PC-9 (cell line): ENCODE measurements at regions not wholly inside any gene's neighbourhood (a gene's known extent, or its start where the extent isn't known, plus 50 kb on each side); places are given as distances from the start of the nearest gene placed in this dataset.

ENCODE experiments used
- BruUV-seq: library from RNA; stranded (reverse); fragments of 400-500 nt; replicated peaks from 2 replicates; lab custom pipeline; 2021; lab: Mats Ljungman, UMichigan
- CTCF ChIA-PET: fragments of 300-600 bp; sonication (Branson Sonifier 250); formaldehyde crosslinking; loops from one replicate; lab custom pipeline; 2022; ENCODE audit warnings: antibody characterized with exemption; lab: Charles Lee
- POLR2A ChIA-PET: fragments of 300-600 bp; sonication (Branson Sonifier 250); formaldehyde crosslinking; loops from one replicate; lab custom pipeline; 2022; ENCODE audit warnings: antibody characterized with exemption; ENCODE audit not compliant: unreplicated experiment; lab: Charles Lee
- DNase-seq, 2 experiments: peaks; one replicate each; pipeline versions ENCODE4 v3.0.0 to v3.0.0-alpha.2; 2015 to 2022; ENCODE audit warnings: mixed read lengths in 1 of 2
- H2AFZ ChIP-seq: fragments of 200-600 bp; sonication (generic); 2 replicates; pipeline ENCODE4 v1.8.1; 2017; ENCODE audit warnings: antibody characterized with exemption
- H3F3A ChIP-seq: fragments of 200-600 bp; sonication (generic); 2 replicates; pipeline ENCODE4 v1.8.1; 2017; ENCODE audit warnings: antibody characterized with exemption, mild to moderate bottlenecking, low read depth; ENCODE audit not compliant: insufficient read depth
- H3K27ac ChIP-seq: fragments of 200-600 bp; sonication (generic); 2 replicates; pipeline ENCODE4 v1.6.1; 2016; ENCODE audit warnings: mixed run types
- H3K27me3 ChIP-seq: fragments of 200-600 bp; sonication (generic); 2 replicates; pipeline ENCODE4 v1.6.1; 2016; ENCODE audit warnings: low read depth, mixed run types; ENCODE audit not compliant: insufficient read depth
- H3K36me3 ChIP-seq: fragments of 200-600 bp; sonication (generic); 2 replicates; pipeline ENCODE4 v1.6.1; 2016; ENCODE audit warnings: low read depth, mixed run types
- H3K4me1 ChIP-seq: fragments of 200-600 bp; sonication (generic); replicated peaks from 2 replicates; pipeline ENCODE4 v1.6.1; 2016; ENCODE audit warnings: mixed run types; ENCODE audit not compliant: insufficient read depth
- H3K4me2 ChIP-seq: fragments of 200-600 bp; sonication (generic); 2 replicates; pipeline ENCODE4 v1.6.1; 2017; ENCODE audit warnings: mixed run types
- H3K4me3 ChIP-seq: fragments of 200-600 bp; sonication (generic); 2 replicates; pipeline ENCODE4 v1.6.1; 2016; ENCODE audit warnings: mixed run types
- H3K79me2 ChIP-seq: fragments of 200-600 bp; sonication (generic); 2 replicates; pipeline ENCODE4 v1.6.1; 2017; ENCODE audit warnings: low read depth, mixed run types
- H3K9me2 ChIP-seq: fragments of 200-600 bp; sonication (generic); 2 replicates; pipeline ENCODE4 v1.8.1; 2017; ENCODE audit warnings: mild to moderate bottlenecking; ENCODE audit not compliant: insufficient read depth
- H3K9me3 ChIP-seq: fragments of 200-600 bp; sonication (generic); 2 replicates; pipeline ENCODE4 v1.8.1; 2016; ENCODE audit warnings: low read depth; ENCODE audit not compliant: insufficient read depth
- H4K20me1 ChIP-seq: fragments of 200-600 bp; sonication (generic); 2 replicates; pipeline ENCODE4 v1.8.1; 2017; ENCODE audit not compliant: insufficient read depth
- EZH2 ChIP-seq: fragments of 200-600 bp; sonication (generic); IDR thresholded peaks from 2 replicates; pipeline ENCODE4 v1.8.0; 2017; ENCODE audit warnings: antibody characterized with exemption, low read depth
- intact Hi-C: fragments of 100-400 bp; cut with micrococcal nuclease; formaldehyde crosslinking; loops from one replicate; pipeline ENCODE4 v1.10.0; 2022; ENCODE audit not compliant: unreplicated experiment
- TF ChIP-seq, protein P1 (sequence below): fragments of 200-600 bp; sonication (generic); conservative IDR thresholded peaks from 2 replicates; pipeline ENCODE4 v1.6.1; 2017; ENCODE audit warnings: mixed run types, antibody characterized with exemption, mild to moderate bottlenecking, moderate library complexity

DNA sequence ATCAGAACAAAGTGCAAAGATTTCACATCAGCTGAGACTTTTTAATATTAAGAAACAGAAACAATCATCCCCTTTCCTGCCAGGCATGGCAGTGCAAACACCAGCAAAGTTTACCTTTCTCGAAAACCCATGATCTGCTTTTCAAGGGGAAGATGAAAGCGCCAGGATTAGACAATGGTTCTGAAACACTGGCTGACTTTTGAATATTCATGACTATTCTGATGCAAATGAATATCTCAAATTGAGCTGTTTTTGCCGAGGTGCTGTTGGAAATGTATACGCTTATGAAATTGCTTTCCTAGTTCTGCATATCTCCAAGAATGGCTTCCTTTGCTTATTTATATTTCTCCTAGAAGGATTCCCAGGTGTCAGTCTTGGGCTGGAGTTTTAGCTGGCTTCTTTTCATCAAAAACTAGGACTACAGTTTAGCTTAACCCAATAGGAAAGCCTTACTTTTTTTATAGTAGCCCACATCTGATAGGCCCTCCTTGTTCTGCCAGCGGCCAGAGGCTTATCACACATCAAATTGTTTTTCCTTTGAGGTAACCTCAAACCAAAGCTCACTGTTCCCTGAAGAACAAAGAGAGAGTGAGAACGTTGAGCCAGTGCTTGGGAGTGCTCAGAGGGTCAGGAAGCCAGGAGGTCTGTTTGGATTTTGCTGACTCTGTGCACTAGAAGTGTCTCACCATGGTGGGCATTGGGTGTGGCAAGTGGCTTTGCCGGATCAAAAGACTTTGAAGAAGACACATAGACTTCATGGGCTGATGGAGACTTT lies 74.0 kb upstream of the PLCL2 start:
- Histone ChIP-seq H3K4me3 (no peak overlapping the region), H4K20me1 (no peaks in the 10 kb centered on the region), H3K4me2 (no peak overlapping the region), H3K4me1 (0 out of 2 replicates have a peak, but pooled peaks cover 3% of the 10 kb centered on the region), H3K27ac (no peak overlapping the region), H3K9me3 (no peaks in the 10 kb centered on the region), H3F3A (no peaks in the 10 kb centered on the region), H3K9me2 (no peaks in the 10 kb centered on the region), H2AFZ (no peak overlapping the region), H3K36me3 (no peaks in the 10 kb centered on the region), H3K79me2 (no peaks in the 10 kb centered on the region), H3K27me3 (no peaks in the 10 kb centered on the region)
- no peak for TF ChIP-seq EZH2
- TF ChIP-seq, protein P1, sequence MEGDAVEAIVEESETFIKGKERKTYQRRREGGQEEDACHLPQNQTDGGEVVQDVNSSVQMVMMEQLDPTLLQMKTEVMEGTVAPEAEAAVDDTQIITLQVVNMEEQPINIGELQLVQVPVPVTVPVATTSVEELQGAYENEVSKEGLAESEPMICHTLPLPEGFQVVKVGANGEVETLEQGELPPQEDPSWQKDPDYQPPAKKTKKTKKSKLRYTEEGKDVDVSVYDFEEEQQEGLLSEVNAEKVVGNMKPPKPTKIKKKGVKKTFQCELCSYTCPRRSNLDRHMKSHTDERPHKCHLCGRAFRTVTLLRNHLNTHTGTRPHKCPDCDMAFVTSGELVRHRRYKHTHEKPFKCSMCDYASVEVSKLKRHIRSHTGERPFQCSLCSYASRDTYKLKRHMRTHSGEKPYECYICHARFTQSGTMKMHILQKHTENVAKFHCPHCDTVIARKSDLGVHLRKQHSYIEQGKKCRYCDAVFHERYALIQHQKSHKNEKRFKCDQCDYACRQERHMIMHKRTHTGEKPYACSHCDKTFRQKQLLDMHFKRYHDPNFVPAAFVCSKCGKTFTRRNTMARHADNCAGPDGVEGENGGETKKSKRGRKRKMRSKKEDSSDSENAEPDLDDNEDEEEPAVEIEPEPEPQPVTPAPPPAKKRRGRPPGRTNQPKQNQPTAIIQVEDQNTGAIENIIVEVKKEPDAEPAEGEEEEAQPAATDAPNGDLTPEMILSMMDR = no peak
- BruUV-seq = no TSS peak
- ChIA-PET CTCF (no interaction called here), POLR2A (no interaction called here)
- DNase-seq = no peak
- intact Hi-C loops = no loop called here

DNA sequence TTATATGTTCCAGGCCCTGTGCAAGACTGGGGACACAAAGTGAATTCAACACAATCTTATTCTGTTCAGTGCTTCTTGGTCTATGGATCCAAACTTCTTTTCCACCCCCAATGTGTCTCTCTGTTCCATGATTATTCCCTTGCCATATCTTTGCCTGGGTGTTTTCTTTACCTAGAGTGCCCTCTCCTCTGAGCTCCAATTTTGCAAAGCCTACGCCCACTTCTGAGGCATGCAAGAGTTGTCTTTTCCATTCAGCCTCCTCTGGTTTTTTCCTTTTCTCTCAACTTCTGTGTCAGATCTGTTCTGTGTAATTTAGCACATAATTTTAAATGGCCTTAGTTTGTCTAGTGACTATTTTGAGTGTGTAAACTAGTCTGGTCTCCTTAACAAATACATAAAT lies 72.8 kb upstream of the PLCL2 start:
- POLR2A ChIA-PET = no interaction called here
- Histone ChIP-seq H4K20me1 (no peaks in the 10 kb centered on the region), H3F3A (no peaks in the 10 kb centered on the region), H3K4me3 (no peak overlapping the region), H3K9me3 (no peaks in the 10 kb centered on the region), H2AFZ (no peak overlapping the region), H3K36me3 (no peaks in the 10 kb centered on the region), H3K27ac (no peak overlapping the region), H3K4me2 (no peak overlapping the region), H3K9me2 (no peaks in the 10 kb centered on the region), H3K27me3 (no peaks in the 10 kb centered on the region), H3K79me2 (no peaks in the 10 kb centered on the region), H3K4me1 (0 out of 2 replicates have a peak, but pooled peaks cover 3% of the 10 kb centered on the region)
- TF ChIP-seq, protein P1 = no peak
- no peak for TF ChIP-seq EZH2
- BruUV-seq = no TSS peak
- no peak for DNase-seq
- intact Hi-C loops = no loop called here
- CTCF ChIA-PET = no interaction called here

DNA sequence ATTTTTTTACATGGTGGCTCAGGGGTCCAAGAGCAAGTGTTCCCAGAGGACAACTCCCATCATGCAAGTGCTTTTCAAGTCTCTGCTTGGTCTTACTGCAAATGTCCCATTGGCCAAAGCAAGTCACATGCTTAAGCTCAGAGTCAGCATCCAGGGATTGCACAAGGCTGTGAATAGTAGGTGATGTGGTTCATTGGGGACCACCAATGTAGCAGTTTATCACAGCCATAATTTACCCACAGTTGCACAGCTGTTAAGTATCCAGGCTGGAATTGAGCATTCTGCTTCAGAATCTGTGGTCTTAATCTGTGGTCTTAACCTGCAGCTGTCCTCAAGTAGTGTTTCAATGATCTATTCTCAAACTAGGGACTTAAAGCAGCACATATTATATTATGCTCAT lies 71.4 kb upstream of the PLCL2 start:
- no TSS peak for BruUV-seq
- H3K27me3 ChIP-seq = no peaks in the 10 kb centered on the region
- ChIA-PET CTCF (no interaction called here), POLR2A (no interaction called here)
- intact Hi-C loops = no loop called here
- H3K4me3 ChIP-seq = no peak overlapping the region
- no peaks in the 10 kb centered on the region for H3K9me2 ChIP-seq
- H3K79me2 ChIP-seq = no peaks in the 10 kb centered on the region
- H2AFZ ChIP-seq = no peak overlapping the region
- H3K9me3 ChIP-seq = no peaks in the 10 kb centered on the region
- H4K20me1 ChIP-seq = no peaks in the 10 kb centered on the region
- H3F3A ChIP-seq = no peaks in the 10 kb centered on the region
- no peak for DNase-seq
- H3K4me2 ChIP-seq = no peak overlapping the region
- H3K36me3 ChIP-seq = no peaks in the 10 kb centered on the region
- TF ChIP-seq, protein P1 = no peak
- TF ChIP-seq EZH2 = no peak
- H3K27ac ChIP-seq = no peak overlapping the region
- 0 out of 2 replicates have a peak, but pooled peaks cover 2% of the 10 kb centered on the region for H3K4me1 ChIP-seq
